ENCODE measurements at regions not wholly inside any gene's neighbourhood (a gene's known extent, or its start where the extent isn't known, plus 50 kb on each side); places are given as distances from the start of the nearest gene placed in this dataset.

DNA sequence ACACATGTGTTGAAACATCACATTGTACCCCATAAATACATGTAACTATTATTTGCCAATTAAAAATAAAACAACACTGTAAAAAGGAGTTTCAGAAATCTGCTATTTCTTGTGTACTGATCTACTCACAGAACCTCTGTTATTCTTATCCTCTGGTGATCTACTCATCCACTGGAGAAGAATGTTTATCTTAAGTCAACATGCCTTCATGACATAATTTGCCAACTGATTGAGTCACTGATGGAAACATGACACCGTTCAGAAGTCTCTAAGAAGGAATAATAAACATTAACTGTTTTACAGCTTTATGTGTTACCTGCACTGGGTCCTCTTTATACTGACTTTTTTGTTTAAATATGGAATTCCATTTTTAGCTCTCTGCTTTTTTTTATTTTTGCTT lies 555.2 kb downstream of the DCDC2C start:
- TF ChIP-seq, protein P1, sequence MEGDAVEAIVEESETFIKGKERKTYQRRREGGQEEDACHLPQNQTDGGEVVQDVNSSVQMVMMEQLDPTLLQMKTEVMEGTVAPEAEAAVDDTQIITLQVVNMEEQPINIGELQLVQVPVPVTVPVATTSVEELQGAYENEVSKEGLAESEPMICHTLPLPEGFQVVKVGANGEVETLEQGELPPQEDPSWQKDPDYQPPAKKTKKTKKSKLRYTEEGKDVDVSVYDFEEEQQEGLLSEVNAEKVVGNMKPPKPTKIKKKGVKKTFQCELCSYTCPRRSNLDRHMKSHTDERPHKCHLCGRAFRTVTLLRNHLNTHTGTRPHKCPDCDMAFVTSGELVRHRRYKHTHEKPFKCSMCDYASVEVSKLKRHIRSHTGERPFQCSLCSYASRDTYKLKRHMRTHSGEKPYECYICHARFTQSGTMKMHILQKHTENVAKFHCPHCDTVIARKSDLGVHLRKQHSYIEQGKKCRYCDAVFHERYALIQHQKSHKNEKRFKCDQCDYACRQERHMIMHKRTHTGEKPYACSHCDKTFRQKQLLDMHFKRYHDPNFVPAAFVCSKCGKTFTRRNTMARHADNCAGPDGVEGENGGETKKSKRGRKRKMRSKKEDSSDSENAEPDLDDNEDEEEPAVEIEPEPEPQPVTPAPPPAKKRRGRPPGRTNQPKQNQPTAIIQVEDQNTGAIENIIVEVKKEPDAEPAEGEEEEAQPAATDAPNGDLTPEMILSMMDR (IDR thresholded peaks at IDR 0.05), result no peak
- TF ChIP-seq ZFX (IDR thresholded peaks at IDR 0.05; ENCODE audit: borderline replicate concordance), result no peak
